ENCODE measurements at regions not wholly inside any gene's neighbourhood (a gene's known extent, or its start where the extent isn't known, plus 50 kb on each side); places are given as distances from the start of the nearest gene placed in this dataset.
"Not testable (repeated sequence)": the region's sequence is repeated elsewhere in the genome, so short reads cannot be mapped to it uniquely, and the experiment has no call there.

DNA sequence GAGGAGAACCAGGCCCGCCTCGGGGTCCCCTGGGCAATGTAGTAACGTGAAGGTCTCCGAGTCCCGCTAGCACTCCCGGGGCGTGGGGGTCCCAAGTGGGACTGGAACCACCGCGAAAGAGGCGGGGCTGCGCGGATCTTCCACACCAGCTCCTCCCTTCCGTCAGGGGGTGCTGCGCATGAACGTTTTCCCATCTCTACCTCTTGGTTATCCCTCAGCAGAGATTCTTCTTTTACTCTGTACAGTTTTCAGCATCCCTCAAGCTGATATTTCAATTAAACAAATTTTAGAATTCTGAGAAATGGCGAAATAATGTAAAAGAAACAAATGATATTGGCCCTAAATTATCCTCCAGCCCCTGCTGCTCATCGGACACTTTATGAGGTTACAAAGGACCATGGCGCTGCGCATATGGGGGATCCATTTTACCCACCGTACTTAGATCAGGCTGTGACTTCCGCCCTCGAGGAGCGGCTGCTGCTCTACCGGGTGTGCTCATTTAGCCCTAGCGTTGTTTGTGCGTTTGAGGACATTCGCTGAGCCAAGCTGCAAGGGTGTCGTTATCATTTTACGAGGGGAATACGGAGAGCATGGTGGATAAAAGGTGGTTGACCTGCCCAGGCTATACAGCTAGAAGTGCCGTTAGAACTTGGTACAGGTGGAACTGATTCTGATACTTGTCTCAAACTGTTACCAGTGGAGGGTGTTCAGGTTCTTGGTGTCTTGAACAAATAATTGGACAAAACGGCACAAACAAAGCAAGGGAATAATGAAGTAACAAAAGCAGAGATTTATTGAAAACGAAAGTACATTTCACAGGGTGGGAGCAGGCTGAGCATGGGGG, 75.2 kb upstream of the CHD6 start:
- no peaks in the 10 kb centered on the region for H3K36me3 Mint-ChIP-seq
- H3K9me3 Mint-ChIP-seq = no peaks in the 10 kb centered on the region
- DNase-seq = peak; percentile 58 to 92 (median 80)

DNA sequence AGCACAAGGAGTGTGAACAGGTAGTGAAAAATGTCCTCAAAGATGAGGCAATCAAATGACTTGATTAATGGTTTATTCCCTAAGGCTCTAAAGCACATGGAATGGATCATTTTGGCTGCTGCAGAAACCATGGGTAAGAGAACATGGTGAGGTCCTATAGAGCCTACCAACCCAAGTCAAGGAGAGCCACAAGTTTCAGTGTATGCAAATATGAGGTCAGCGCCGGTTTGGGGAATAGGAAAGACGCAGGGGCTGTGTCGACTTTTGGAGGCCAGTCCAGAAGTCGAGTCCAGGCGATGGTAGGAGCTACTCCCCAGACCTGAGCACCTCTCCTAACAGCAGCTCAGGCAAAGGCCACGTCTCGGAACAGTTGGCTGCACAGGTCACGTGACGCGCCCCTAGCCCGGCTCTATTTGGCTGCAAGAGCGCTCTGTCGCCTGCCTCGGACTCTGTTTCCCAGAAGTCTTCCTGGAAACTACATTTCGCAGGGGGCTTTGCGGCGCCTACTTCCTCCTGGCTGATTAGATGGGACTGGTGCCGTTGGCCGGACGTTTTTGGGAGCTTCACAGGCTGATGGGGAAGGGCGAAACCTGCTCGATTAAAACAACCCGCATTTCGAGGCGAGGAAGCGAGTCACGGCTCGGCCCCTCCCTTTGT, 74.4 kb upstream of the CHD6 start:
- Mint-ChIP-seq H3K36me3 (no peaks in the 10 kb centered on the region), H3K27me3 (peaks cover under 1 to 10% (median 2%) of the 10 kb centered on the region in 5 donors), H3K4me3 (peak overlapping the region; percentile 89 to 99 (median 94)), H3K27ac (peak overlapping the region; percentile 93 to 99 (median 96)), H3K4me1 (peaks cover 12 to 18% (median 15%) of the 10 kb centered on the region in 4 donors), H3K9me3 (no peaks in the 10 kb centered on the region)
- POLR2A ChIA-PET = interaction anchor here (0.9 to 2.4 kb wide), 5 partner anchors 74 to 264 kb away, joined by 3 to 45 read pairs (median 5); partner anchors contain the start of gene CHD6
- ATAC-seq = peak; percentile 63 to 65
- peak in 8 of 10 donors; percentile 57 to 89 (median 69) for DNase-seq

More for the DNA sequence above, 75.2 kb upstream of the CHD6 start:
- Mint-ChIP-seq H3K27me3 (peaks cover 3 to 12% (median 5%) of the 10 kb centered on the region in 5 donors), H3K4me3 (peak overlapping the region; percentile 89 to 99 (median 94)), H3K27ac (peak overlapping the region; percentile 93 to 99 (median 96)), H3K4me1 (peaks cover 12 to 21% (median 18%) of the 10 kb centered on the region in 4 donors)
- ATAC-seq = peak; percentile 86 to 87
- POLR2A ChIA-PET = interaction anchor here (0.9 to 2.4 kb wide), 6 partner anchors 21 to 265 kb away, joined by 3 to 45 read pairs (median 4); partner anchors contain the start of gene CHD6

DNA sequence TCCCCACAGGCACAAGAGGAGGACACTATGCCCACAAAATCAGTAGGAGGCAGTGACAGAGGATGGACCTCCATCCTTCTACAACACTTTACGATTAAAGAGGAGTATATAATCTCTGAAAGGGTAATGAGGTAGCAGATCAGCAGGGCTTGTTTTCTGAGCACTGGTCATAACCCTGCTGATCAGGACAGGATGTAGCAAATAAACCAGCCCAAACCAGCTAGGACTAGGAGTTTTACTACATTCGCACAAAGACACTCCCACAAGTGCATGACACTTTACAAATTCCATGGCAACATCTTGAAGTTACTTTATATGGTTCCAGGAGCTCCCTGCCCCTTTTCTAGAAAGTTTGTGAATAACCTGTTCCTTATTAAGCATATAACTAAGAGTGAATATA, 73.3 kb upstream of the CHD6 start:
- Mint-ChIP-seq H3K36me3 (no peaks in the 10 kb centered on the region), H3K27me3 (peaks cover 4 to 16% (median 12%) of the 10 kb centered on the region in 5 donors), H3K4me1 (peaks cover 12 to 18% (median 14%) of the 10 kb centered on the region in 4 donors), H3K4me3 (peak overlapping the region in 2 of 10 donors; percentile 6 to 42), H3K9me3 (no peaks in the 10 kb centered on the region), H3K27ac (peak overlapping the region in 2 of 10 donors; percentile 48 to 62)
- DNase-seq = no peak
- no peak for ATAC-seq
- POLR2A ChIA-PET = no interaction called here

DNA sequence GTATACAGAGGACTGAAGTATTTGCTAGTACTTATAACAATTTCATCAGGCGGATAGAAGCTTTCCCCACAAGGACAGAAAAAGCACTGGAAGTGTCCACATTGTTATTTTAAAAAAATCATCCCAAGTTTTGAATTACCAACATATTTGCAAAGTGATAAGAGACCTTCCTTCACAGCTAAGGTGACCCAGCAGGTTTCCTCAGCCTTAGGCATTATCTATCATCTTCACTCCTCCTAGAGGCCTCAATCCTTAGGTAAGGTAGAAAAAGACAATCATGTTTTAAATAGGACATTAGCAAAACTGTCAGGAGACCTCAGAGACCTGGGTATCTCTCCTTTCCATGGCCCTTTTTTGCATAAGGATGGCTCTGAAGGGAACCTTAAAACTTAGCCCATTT, 72.5 kb upstream of the CHD6 start:
- Mint-ChIP-seq H3K4me1 (peaks cover 12 to 18% (median 14%) of the 10 kb centered on the region in 4 donors), H3K4me3 (no peak overlapping the region), H3K9me3 (no peaks in the 10 kb centered on the region), H3K27ac (peak overlapping the region in 1 of 10 donors; percentile 22), H3K36me3 (no peaks in the 10 kb centered on the region), H3K27me3 (peaks cover 4 to 23% (median 12%) of the 10 kb centered on the region in 5 donors)
- ATAC-seq (no peak), DNase-seq (no peak)
- POLR2A ChIA-PET = interaction anchor here (0.6 kb wide), 1 partner anchor 601 kb away, joined by 3 read pairs; no protein-coding TSS in a partner anchor

DNA sequence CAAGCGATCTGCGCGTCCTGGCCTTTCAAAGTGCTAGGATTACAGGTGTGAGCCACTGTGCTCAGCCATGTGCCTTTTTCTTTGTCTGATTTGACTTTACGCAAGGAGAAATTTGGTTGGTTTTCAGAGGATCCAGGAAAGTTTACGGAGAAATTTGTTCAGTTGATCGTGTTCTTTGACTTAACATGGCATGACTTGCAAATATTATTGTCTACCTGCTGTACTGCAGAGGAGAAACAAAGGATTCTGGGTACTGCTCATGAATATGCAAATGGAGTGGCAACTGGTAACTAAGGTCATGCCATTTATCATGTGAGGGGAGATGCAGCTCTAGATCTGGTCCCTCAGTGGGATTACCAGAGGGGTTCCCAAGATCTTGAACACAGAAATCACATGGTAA, 68.8 kb upstream of the CHD6 start:
- no peak for ATAC-seq
- Mint-ChIP-seq H3K4me3 (no peak overlapping the region), H3K9me3 (no peaks in the 10 kb centered on the region), H3K4me1 (peaks cover 0 to under 1% (median 0%) of the 10 kb centered on the region in 4 donors), H3K27me3 (peaks cover 5 to 25% (median 13%) of the 10 kb centered on the region in 5 donors), H3K36me3 (no peaks in the 10 kb centered on the region), H3K27ac (no peak overlapping the region)
- no peak for DNase-seq
- POLR2A ChIA-PET = no interaction called here

DNA sequence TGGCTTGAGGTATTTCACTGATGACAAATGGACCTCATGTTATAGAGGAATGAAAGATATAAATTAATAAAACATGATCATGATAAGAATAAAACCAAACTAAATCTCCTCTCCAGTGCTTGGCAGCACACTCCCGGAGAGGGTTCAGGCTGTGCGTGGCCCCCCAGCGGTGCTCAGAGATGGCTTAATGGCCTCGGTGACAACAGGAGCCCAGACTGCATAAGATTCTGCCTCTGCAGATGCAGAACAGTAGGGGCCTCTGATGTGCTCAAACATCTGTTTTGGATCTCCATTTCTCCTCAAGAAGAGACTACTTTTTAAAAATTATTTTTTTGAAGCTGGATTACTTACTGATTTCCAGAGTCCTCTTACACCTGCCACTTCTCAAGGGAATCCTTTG, 67.0 kb upstream of the CHD6 start:
- H3K4me3 Mint-ChIP-seq, H3K36me3 Mint-ChIP-seq, ATAC-seq, H3K27ac Mint-ChIP-seq, H3K4me1 Mint-ChIP-seq, H3K9me3 Mint-ChIP-seq, POLR2A ChIA-PET, DNase-seq: not testable (repeated sequence)
- H3K27me3 Mint-ChIP-seq = peaks cover 5 to 25% (median 13%) of the 10 kb centered on the region in 5 donors

DNA sequence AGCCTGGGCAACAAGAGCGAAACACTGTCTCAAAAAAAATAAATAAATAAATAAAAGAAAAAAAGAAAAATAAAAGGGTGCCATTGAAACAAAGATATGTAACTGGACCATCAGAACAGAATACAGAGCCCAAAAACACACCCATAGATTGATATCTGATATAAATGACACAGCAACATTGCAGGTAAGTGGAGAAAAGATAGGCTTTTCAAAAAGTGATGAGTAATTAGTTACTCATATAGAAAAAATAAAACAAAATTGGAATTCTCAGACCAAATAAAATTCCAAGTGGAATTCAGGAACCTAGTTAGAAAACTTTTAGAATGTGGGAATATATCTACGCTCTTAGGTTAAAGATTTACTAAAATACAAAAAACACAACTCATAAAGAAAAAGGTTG, 60.6 kb upstream of the CHD6 start:
- Mint-ChIP-seq H3K36me3 (no peaks in the 10 kb centered on the region), H3K27ac (no peak overlapping the region), H3K27me3 (peaks cover 5 to 9% (median 7%) of the 10 kb centered on the region in 5 donors), H3K4me3 (no peak overlapping the region), H3K9me3 (peaks cover 0 to 4% (median 0%) of the 10 kb centered on the region in 9 donors), H3K4me1 (no peaks in the 10 kb centered on the region)
- ATAC-seq = no peak
- POLR2A ChIA-PET = no interaction called here
- no peak for DNase-seq

DNA sequence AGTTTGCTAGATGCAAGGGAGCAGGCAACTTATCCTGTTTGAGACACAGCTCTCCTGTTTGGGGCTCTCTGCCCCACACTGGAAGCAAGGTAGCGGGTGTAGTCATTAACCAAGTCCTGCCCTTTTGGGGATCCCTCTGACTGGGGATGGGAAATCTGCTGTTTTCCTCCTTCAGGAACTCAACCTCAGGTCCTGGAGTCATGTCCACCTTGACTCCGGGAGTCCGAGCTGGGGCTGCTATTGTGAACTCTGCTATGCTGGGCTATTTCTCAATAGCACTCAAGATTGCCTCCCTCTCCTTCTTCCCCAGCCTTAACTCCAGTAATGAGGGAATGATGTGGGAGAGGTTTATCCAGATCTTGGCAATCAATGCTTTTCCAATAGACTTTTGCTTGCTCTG, 54.1 kb upstream of the CHD6 start:
- H3K27me3 Mint-ChIP-seq = peaks cover 19 to 61% (median 35%) of the 10 kb centered on the region in 5 donors
- ATAC-seq = no peak

DNA sequence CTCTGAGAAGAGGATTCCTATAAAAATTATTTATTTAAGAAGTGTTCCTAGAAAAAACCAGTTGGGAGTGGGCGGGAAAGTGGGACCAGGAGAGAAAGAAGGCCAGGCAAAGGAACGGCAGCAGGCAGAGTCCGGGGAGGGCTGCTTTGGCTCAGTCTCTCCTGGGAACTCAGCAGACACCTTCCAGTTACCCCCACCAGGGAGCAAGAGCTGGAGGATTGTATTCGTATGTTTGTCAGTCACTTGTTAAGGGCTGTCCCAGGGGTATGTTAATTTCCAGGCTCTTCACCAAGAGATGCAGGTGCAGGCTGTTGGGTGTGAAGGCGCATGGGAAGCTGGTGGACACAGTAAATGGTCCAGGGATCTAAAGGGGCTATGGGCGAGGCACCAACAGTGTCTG, 53.0 kb upstream of the CHD6 start:
- DNase-seq (no peak), ATAC-seq (no peak)
- Mint-ChIP-seq H3K27me3 (peaks cover 20 to 67% (median 31%) of the 10 kb centered on the region in 5 donors), H3K9me3 (peaks cover 0 to 8% (median 0%) of the 10 kb centered on the region in 9 donors), H3K36me3 (peaks cover 0 to 8% (median 6%) of the 10 kb centered on the region in 3 donors), H3K4me3 (no peak overlapping the region), H3K27ac (peak overlapping the region in 1 of 10 donors; percentile 61), H3K4me1 (no peaks in the 10 kb centered on the region)
- POLR2A ChIA-PET = no interaction called here

More for the DNA sequence above, 54.1 kb upstream of the CHD6 start:
- H3K4me1 Mint-ChIP-seq = no peaks in the 10 kb centered on the region
- H3K4me3 Mint-ChIP-seq = no peak overlapping the region
- H3K9me3 Mint-ChIP-seq = peaks cover 0 to 3% (median 0%) of the 10 kb centered on the region in 9 donors
- peaks cover 0 to 4% (median under 1%) of the 10 kb centered on the region in 3 donors for H3K36me3 Mint-ChIP-seq
- H3K27ac Mint-ChIP-seq = no peak overlapping the region
- POLR2A ChIA-PET = interaction anchor here (1.2 kb wide), 1 partner anchor 21 kb away, joined by 3 read pairs; no protein-coding TSS in a partner anchor
- DNase-seq = no peak

DNA sequence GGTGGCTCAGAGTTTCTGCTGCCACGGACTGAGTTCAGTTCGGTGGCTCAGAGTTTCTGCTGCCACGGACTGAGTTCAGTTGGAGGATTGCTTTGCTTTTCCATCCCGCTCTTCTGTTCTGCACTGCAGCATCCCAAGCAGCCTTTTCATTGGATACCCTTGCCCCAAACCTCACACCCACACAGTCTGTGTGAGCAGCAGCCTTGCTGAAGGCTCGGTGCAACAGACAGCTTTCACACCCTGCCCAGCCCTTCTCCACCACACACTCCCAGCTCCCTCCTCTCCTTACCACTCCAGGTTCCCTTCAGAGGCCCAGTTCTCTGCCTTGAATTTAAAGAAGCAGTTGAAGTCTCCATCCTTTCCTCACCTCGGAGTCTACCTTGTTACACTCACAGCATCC, 52.5 kb upstream of the CHD6 start:
- POLR2A ChIA-PET = no interaction called here
- DNase-seq (no peak), ATAC-seq (no peak)
- Mint-ChIP-seq H3K27ac (peak overlapping the region in 1 of 10 donors; percentile 40), H3K27me3 (peaks cover 20 to 67% (median 28%) of the 10 kb centered on the region in 5 donors), H3K4me3 (no peak overlapping the region), H3K4me1 (no peaks in the 10 kb centered on the region), H3K9me3 (peaks cover 0 to 8% (median 0%) of the 10 kb centered on the region in 9 donors), H3K36me3 (peaks cover 0 to 8% (median 6%) of the 10 kb centered on the region in 3 donors)

DNA sequence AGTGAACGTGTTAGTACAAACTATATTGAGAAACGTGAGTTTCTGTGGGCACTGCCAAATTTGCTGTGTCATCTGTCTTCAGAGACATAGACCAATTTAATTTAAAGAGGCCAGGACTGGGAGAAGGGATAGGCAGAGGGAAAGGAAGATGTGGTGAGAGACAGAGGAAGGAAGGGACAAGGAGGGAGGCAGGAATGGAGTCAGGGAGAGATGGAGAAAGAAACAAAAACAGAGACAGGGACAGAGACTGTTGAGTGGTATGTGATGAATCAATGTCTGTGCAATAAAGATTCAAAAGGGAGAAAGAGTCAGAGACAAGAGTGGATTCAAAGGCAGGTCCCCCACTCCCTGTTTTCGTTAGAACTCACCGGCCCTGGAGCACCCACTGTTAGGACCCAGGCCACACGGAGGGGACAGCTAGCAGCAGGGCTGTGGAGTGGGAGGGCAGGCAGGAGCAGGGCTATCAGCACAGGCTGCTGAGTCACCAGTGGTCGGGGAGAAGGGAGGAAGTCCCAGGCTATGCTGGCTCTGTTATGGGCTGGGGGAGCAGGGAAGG, 51.6 kb upstream of the CHD6 start:
- Mint-ChIP-seq H3K4me3 (no peak overlapping the region), H3K36me3 (peaks cover 0 to 8% (median 6%) of the 10 kb centered on the region in 3 donors), H3K9me3 (peaks cover 0 to 8% (median 0%) of the 10 kb centered on the region in 9 donors), H3K4me1 (no peaks in the 10 kb centered on the region), H3K27me3 (peaks cover 21 to 67% (median 28%) of the 10 kb centered on the region in 5 donors), H3K27ac (peak overlapping the region in 1 of 10 donors; percentile 68)
- DNase-seq (no peak), ATAC-seq (no peak)
- POLR2A ChIA-PET = no interaction called here

DNA sequence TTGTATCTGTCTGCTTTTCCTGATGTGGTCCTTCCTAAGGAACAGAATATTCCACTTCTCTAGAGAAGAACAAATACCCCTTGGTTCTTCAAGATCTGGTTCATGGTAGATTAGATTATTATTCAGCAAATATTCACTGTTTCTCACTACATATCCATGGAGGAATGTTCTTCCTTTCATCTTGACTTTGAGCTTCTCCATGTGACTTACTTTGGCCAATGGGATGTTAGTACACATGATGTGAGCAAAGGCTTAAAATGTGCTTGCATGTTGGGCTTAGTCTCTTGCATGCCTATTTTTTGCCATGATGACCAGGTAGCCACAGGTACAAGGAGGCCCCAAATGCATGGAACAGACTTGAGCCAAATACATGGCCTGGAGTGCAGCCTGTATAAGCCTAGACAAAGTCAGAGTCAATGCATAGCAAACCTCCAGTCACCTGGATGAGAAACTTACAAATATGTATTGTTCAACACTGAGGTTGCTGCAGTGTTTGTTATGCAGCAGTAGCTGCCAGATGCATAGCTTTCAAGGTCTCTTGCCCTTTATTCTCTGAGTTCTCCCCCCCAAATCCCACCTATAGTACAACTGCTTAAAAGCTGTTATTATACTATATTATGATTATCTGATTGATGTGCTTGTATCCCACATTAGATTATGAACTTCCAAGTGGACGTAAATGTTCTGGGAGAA, 50.0 kb upstream of the CHD6 start:
- Mint-ChIP-seq H3K4me1 (peaks cover 0 to 2% (median 0%) of the 10 kb centered on the region in 4 donors), H3K27ac (no peak overlapping the region), H3K9me3 (peaks cover 0 to 8% (median 0%) of the 10 kb centered on the region in 9 donors), H3K4me3 (no peak overlapping the region), H3K36me3 (peaks cover 0 to 8% (median 6%) of the 10 kb centered on the region in 3 donors), H3K27me3 (peaks cover 22 to 55% (median 26%) of the 10 kb centered on the region in 5 donors)
- ATAC-seq (no peak), DNase-seq (no peak)
- POLR2A ChIA-PET = no interaction called here

All from naive thymus-derived CD8-positive, alpha-beta T cell (primary cell).